ENCODE measurements at regions not wholly inside any gene's neighbourhood (a gene's known extent, or its start where the extent isn't known, plus 50 kb on each side); places are given as distances from the start of the nearest gene placed in this dataset.

DNA sequence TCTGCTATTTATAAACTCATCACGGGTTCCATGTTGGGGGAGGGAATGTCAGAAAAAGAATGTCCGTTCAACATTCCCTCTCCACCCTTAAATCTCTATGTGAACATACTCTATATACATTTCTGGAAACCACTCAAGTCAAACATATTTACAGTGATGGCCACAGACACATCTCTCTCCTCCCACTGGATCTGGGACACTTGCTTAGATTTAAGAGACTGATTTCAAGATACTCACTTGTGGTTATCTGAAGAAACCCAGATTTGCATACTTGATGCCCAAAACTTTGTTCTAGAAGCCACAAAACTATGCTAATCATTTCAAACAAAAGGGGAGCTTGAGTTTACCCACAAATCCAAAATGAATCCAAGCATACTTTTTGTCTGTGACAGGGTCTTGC lies 182.9 kb upstream of the SOX9 start:
- TF ChIP-seq POU2F2 (IDR thresholded peaks at IDR 0.05; ENCODE audit: low read depth, low read length) (no peak), POLR2A (IDR thresholded peaks at IDR 0.05; ENCODE audit: low read depth, low read length) (no peak), POLR2AphosphoS5 (IDR thresholded peaks at IDR 0.05; ENCODE audit: low read depth, low read length) (no peak)
